Activated B cell treated with CpG ODN at 0.5 μM for 24 hours (primary cell): ENCODE measurements at regions not wholly inside any gene's neighbourhood (a gene's known extent, or its start where the extent isn't known, plus 50 kb on each side); places are given as distances from the start of the nearest gene placed in this dataset.

Experiments
- ATAC-seq: fragments of 200-7000 bp; cut with Tn5 transposase; one replicate; pipeline ENCODE4 v1.10.0; 2021; ENCODE audit warnings: low read depth, mild to moderate bottlenecking, moderate library complexity
- CTCF ChIA-PET: fragments of 350-600 bp; sonication (Branson Sonifier 250); formaldehyde crosslinking; loops from one replicate; lab custom pipeline; 2021; ENCODE audit warnings: antibody characterized with exemption; lab: Charles Lee
- POLR2A ChIA-PET: fragments of 350-600 bp; sonication (Branson Sonifier 250); formaldehyde crosslinking; loops from one replicate; lab custom pipeline; 2021; ENCODE audit warnings: antibody characterized with exemption; lab: Charles Lee
- DNase-seq: peaks from one replicate; pipeline ENCODE4 v3.0.0; 2022
- H3K27ac Mint-ChIP-seq: one replicate; pipeline ENCODE4 v1.8.0; 2020; ENCODE audit warnings: mixed read lengths
- H3K27me3 Mint-ChIP-seq: one replicate; pipeline ENCODE4 v1.8.0; 2021; ENCODE audit warnings: mixed read lengths
- H3K36me3 Mint-ChIP-seq: one replicate; pipeline ENCODE4 v1.8.0; 2021; ENCODE audit warnings: low read depth, mixed read lengths
- H3K4me1 Mint-ChIP-seq: one replicate; pipeline ENCODE4 v1.8.0; 2021; ENCODE audit warnings: mixed read lengths
- H3K4me3 Mint-ChIP-seq: one replicate; pipeline ENCODE4 v1.8.0; 2020; ENCODE audit warnings: mild to moderate bottlenecking, mixed read lengths
- H3K9me3 Mint-ChIP-seq: one replicate; pipeline ENCODE4 v1.8.0; 2020; ENCODE audit warnings: mixed read lengths
- intact Hi-C: fragments of 100-400 bp; cut with micrococcal nuclease; formaldehyde crosslinking; loops from one replicate; pipeline ENCODE4 v1.15.1; 2024
- TF ChIP-seq, protein P1 (sequence below): fragments of 200-600 bp; IDR thresholded peaks from one replicate; pipeline ENCODE4 v1.8.0; 2022; ENCODE audit warnings: antibody characterized with exemption, mild to moderate bottlenecking

DNA sequence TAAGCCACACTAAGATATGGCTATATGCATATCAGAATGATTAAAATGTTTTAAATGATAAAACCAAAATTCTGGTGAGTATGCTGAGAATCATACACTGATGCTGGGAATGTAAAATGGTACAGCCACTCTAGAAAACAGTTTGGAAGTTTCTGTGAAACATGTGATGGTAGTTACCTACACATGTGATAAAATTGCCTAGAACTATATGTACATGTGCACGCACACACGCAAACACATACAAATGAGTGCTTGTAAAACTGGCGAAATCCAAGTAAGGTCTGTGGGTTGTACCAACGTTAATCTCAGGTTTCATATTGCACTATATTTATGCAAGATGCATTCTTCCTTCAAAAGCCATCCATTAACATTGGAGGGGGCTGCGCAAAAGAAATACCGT, 195.0 kb upstream of the RAB6C start:
- Mint-ChIP-seq H3K27ac (no peak overlapping the region), H3K36me3 (no peaks in the 10 kb centered on the region), H3K9me3 (peaks cover 7% of the 10 kb centered on the region), H3K4me3 (no peak overlapping the region), H3K27me3 (peaks cover 9% of the 10 kb centered on the region), H3K4me1 (no peaks in the 10 kb centered on the region)
- TF ChIP-seq, protein P1, sequence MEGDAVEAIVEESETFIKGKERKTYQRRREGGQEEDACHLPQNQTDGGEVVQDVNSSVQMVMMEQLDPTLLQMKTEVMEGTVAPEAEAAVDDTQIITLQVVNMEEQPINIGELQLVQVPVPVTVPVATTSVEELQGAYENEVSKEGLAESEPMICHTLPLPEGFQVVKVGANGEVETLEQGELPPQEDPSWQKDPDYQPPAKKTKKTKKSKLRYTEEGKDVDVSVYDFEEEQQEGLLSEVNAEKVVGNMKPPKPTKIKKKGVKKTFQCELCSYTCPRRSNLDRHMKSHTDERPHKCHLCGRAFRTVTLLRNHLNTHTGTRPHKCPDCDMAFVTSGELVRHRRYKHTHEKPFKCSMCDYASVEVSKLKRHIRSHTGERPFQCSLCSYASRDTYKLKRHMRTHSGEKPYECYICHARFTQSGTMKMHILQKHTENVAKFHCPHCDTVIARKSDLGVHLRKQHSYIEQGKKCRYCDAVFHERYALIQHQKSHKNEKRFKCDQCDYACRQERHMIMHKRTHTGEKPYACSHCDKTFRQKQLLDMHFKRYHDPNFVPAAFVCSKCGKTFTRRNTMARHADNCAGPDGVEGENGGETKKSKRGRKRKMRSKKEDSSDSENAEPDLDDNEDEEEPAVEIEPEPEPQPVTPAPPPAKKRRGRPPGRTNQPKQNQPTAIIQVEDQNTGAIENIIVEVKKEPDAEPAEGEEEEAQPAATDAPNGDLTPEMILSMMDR, result no peak
- intact Hi-C loops, result no loop called here
- POLR2A ChIA-PET, result no interaction called here
- ATAC-seq, result no peak
- CTCF ChIA-PET, result no interaction called here
- no peak for DNase-seq

DNA sequence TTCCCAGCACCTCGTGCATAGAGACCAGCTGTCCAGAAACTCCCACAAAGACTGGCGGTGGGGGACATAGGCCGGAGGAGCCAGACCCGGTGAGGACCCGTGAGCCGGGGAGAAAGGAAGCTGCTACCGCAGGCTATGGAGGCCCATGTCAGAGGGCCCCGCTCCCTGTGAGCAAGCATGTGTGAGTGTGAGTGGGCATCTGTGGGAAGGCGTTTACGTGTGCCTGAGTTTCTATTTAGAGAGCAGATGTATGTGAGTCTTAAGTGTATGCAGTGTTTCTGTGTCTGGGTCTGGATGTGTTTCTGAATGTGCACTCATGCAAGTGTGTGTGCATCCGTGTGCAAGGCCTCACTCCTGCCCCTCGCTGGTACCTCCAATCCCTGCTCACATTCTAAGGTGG, 187.8 kb upstream of the RAB6C start:
- H3K27me3 Mint-ChIP-seq, result peaks cover 7% of the 10 kb centered on the region
- H3K36me3 Mint-ChIP-seq, result no peaks in the 10 kb centered on the region
- peaks cover 7% of the 10 kb centered on the region for H3K9me3 Mint-ChIP-seq
- H3K4me1 Mint-ChIP-seq, result no peaks in the 10 kb centered on the region
- CTCF ChIA-PET, result no interaction called here
- intact Hi-C loops, result no loop called here
- POLR2A ChIA-PET, result no interaction called here
- ATAC-seq (no peak), DNase-seq (no peak)
- TF ChIP-seq, protein P1, result no peak
- no peak overlapping the region for H3K27ac Mint-ChIP-seq
- H3K4me3 Mint-ChIP-seq, result no peak overlapping the region

DNA sequence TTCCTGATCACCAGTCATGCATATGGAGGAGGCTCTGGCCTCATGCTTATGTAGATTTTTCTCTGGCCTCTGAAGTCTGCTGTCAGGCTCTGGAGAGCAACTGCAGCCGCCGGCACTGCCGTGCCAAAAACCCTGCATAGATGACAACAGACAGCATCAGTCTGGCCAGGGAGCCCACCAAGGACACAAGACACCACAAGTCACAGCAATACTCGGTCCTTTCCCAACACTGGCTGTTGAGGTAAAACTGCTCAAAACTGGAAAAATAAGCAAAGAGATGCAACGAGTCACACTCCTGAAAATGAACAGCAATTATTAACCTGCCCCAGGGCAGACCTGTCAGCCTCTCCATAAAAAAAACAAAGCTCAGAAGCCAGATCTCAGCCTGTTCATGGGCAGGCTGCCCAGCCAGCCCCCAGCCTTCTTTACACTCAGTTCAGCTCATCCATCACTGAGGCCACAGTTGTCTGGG, 186.0 kb upstream of the RAB6C start:
- H3K9me3 Mint-ChIP-seq, result peaks cover under 1% of the 10 kb centered on the region
- H3K27me3 Mint-ChIP-seq, result peaks cover 7% of the 10 kb centered on the region
- H3K27ac Mint-ChIP-seq, result no peak overlapping the region
- POLR2A ChIA-PET, result no interaction called here
- no peak overlapping the region for H3K4me3 Mint-ChIP-seq
- ATAC-seq, result no peak
- TF ChIP-seq, protein P1, result no peak
- CTCF ChIA-PET, result no interaction called here
- no peak for DNase-seq
- H3K4me1 Mint-ChIP-seq, result no peaks in the 10 kb centered on the region
- H3K36me3 Mint-ChIP-seq, result no peaks in the 10 kb centered on the region
- intact Hi-C loops, result no loop called here

DNA sequence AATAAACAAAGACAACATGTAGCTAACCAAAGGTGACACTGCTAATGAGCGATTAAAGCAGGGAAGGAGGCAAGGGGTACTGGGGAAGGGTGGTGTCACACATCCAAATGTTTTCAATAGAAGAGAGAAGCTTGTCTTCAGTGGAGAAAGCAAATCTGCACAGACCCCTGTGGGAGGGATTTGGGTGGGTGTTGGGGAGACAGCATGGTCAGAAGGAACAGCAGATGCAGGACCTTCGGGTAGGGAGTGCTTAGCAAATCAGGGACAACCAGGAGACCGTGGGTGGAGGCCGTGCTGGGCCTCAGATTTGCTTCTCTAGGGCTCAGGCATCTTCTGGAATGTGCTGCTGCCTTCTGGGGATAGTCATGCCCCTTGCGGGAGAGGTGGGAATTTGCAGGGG, 185.3 kb upstream of the RAB6C start:
- no peak overlapping the region for H3K27ac Mint-ChIP-seq
- no peaks in the 10 kb centered on the region for H3K4me1 Mint-ChIP-seq
- TF ChIP-seq, protein P1, result no peak
- ChIA-PET POLR2A (no interaction called here), CTCF (no interaction called here)
- ATAC-seq, result no peak
- no peak overlapping the region for H3K4me3 Mint-ChIP-seq
- H3K9me3 Mint-ChIP-seq, result no peaks in the 10 kb centered on the region
- DNase-seq, result no peak
- intact Hi-C loops, result no loop called here
- H3K27me3 Mint-ChIP-seq, result peaks cover 7% of the 10 kb centered on the region
- H3K36me3 Mint-ChIP-seq, result no peaks in the 10 kb centered on the region

DNA sequence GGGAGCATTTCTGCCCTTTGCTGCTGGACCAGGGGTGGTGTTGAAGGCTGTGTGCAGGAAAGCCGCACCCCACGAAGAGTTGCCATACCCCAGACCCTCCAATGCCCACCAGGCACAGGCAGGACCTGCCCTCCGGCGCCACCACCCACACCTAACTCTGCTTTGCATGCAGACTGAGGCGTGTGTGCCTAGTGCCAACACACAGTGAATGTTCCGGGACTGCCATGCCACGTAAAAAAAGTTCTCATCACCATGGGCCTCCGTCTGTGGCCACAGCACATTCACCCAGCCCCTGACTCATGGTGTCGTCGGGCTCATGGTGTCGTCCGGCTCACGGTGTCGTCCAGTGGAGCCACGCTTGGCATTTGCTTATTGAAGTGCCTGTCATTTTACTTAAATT, 184.9 kb upstream of the RAB6C start:
- ChIA-PET CTCF (no interaction called here), POLR2A (no interaction called here)
- no peaks in the 10 kb centered on the region for H3K4me1 Mint-ChIP-seq
- H3K27ac Mint-ChIP-seq, result no peak overlapping the region
- intact Hi-C loops, result no loop called here
- H3K4me3 Mint-ChIP-seq, result no peak overlapping the region
- H3K36me3 Mint-ChIP-seq, result no peaks in the 10 kb centered on the region
- ATAC-seq (no peak), DNase-seq (no peak)
- peaks cover 7% of the 10 kb centered on the region for H3K27me3 Mint-ChIP-seq
- TF ChIP-seq, protein P1, result no peak
- H3K9me3 Mint-ChIP-seq, result no peaks in the 10 kb centered on the region
